ENCODE measurements at regions not wholly inside any gene's neighbourhood (a gene's known extent, or its start where the extent isn't known, plus 50 kb on each side); places are given as distances from the start of the nearest gene placed in this dataset.

GRCh38 chr2:147711031-147711430, 133.8 kb upstream of the ACVR2A start:
- Histone ChIP-seq H3K36me3 (ENCODE audit: low read depth, missing control alignments) (no peaks in the 10 kb centered on the region), H3K9me3 (no peaks in the 10 kb centered on the region), H3K4me1 (no peaks in the 10 kb centered on the region), H3K27ac (no peak overlapping the region), H3K4me3 (no peak overlapping the region), H3K27me3 (no peaks in the 10 kb centered on the region)
- no peak for DNase-seq
- intact Hi-C loops (cut with DNase I; ENCODE audit: low total_unique reads): no loop called here
- TF ChIP-seq, protein P1, sequence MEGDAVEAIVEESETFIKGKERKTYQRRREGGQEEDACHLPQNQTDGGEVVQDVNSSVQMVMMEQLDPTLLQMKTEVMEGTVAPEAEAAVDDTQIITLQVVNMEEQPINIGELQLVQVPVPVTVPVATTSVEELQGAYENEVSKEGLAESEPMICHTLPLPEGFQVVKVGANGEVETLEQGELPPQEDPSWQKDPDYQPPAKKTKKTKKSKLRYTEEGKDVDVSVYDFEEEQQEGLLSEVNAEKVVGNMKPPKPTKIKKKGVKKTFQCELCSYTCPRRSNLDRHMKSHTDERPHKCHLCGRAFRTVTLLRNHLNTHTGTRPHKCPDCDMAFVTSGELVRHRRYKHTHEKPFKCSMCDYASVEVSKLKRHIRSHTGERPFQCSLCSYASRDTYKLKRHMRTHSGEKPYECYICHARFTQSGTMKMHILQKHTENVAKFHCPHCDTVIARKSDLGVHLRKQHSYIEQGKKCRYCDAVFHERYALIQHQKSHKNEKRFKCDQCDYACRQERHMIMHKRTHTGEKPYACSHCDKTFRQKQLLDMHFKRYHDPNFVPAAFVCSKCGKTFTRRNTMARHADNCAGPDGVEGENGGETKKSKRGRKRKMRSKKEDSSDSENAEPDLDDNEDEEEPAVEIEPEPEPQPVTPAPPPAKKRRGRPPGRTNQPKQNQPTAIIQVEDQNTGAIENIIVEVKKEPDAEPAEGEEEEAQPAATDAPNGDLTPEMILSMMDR (IDR thresholded peaks at IDR 0.05): no peak
- no peak for TF ChIP-seq POLR2A (IDR thresholded peaks at IDR 0.05)
- WGBS, 2 donors: 95 to 96% methylated on average over 4 of the region's 4 CpGs

DNA sequence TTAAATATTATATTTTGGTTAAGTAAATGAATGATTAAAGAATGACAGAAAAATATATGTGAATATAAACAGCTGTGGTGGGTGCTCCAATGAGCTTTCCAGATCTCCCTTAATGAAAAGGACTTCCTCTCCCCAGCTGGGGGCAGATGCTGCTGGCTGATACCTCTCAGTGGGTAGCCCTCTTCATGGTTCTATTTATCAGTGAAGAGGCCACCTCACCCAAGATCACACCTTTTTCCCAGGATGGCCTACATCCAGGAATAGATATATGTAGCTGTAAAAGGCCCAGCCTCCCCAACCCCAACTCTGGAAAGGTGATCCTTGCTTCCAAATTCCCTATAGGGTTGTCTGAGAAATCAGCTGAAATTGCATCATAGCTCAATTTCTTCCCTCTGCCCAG, 135.2 kb upstream of the ACVR2A start:
- H3K36me3 ChIP-seq (ENCODE audit: low read depth, missing control alignments): no peaks in the 10 kb centered on the region
- TF ChIP-seq POLR2A (IDR thresholded peaks at IDR 0.05): no peak
- TF ChIP-seq, protein P1 (IDR thresholded peaks at IDR 0.05): no peak
- H3K27me3 ChIP-seq: no peaks in the 10 kb centered on the region
- H3K27ac ChIP-seq: no peak overlapping the region
- H3K4me3 ChIP-seq: no peak overlapping the region
- intact Hi-C loops (cut with DNase I; ENCODE audit: low total_unique reads): no loop called here
- H3K9me3 ChIP-seq: no peaks in the 10 kb centered on the region
- no peak for DNase-seq
- H3K4me1 ChIP-seq: no peaks in the 10 kb centered on the region

- 73 to 77% methylated on average over 3 of the region's 3 CpGs for WGBS, 2 donors
Measured at GRCh38 chr2:147703171-147703570, 141.7 kb upstream of the ACVR2A start.

DNA sequence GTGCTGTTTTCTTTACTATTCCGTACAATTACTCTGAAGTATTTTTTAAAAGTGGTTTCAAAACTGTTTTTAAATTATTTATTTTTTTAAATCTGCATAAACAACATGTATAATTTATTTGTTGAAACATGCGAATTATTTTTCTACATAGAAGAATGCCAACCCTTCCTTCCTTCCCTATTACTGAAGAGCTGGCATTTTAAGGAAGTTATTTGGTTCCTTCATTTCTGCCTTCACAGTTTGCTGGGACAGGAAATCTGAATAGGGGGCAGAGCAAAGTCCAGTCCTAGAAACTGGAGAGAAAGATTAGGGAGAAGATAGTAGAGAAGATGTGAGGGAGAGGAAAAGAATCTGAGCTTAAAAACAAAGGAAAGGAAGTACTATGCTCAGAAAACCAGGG, 146.7 kb upstream of the ACVR2A start:
- H3K4me1 ChIP-seq: no peaks in the 10 kb centered on the region
- no peak overlapping the region for H3K27ac ChIP-seq
- DNase-seq: no peak
- no peaks in the 10 kb centered on the region for H3K36me3 ChIP-seq (ENCODE audit: low read depth, missing control alignments)
- 93% methylated on average over 2 of the region's 2 CpGs for WGBS, 2 donors
- intact Hi-C loops (cut with DNase I; ENCODE audit: low total_unique reads): no loop called here
- no peak overlapping the region for H3K4me3 ChIP-seq
- TF ChIP-seq, protein P1 (IDR thresholded peaks at IDR 0.05): no peak
- TF ChIP-seq POLR2A (IDR thresholded peaks at IDR 0.05): no peak
- H3K9me3 ChIP-seq: no peaks in the 10 kb centered on the region
- H3K27me3 ChIP-seq: no peaks in the 10 kb centered on the region

More at GRCh38 chr2:147703171-147703570, 141.7 kb upstream of the ACVR2A start:
- no peak for DNase-seq
- no peaks in the 10 kb centered on the region for H3K4me1 ChIP-seq
- H3K27ac ChIP-seq: no peak overlapping the region
- TF ChIP-seq, protein P1 (IDR thresholded peaks at IDR 0.05): no peak
- TF ChIP-seq POLR2A (IDR thresholded peaks at IDR 0.05): no peak
- H3K4me3 ChIP-seq: no peak overlapping the region
- intact Hi-C loops (cut with DNase I; ENCODE audit: low total_unique reads): no loop called here
- no peaks in the 10 kb centered on the region for H3K9me3 ChIP-seq
- H3K36me3 ChIP-seq (ENCODE audit: low read depth, missing control alignments): no peaks in the 10 kb centered on the region
- no peaks in the 10 kb centered on the region for H3K27me3 ChIP-seq

- Histone ChIP-seq H3K4me3 (no peak overlapping the region), H3K36me3 (ENCODE audit: low read depth, missing control alignments) (no peaks in the 10 kb centered on the region), H3K4me1 (no peaks in the 10 kb centered on the region), H3K9me3 (no peaks in the 10 kb centered on the region), H3K27ac (no peak overlapping the region), H3K27me3 (no peaks in the 10 kb centered on the region)
- no peak for TF ChIP-seq POLR2A (IDR thresholded peaks at IDR 0.05)
- TF ChIP-seq, protein P1 (IDR thresholded peaks at IDR 0.05): no peak
- intact Hi-C loops (cut with DNase I; ENCODE audit: low total_unique reads): no loop called here
- 90 to 91% methylated on average over 2 of the region's 2 CpGs for WGBS, 2 donors
- no peak for DNase-seq
Measured at GRCh38 chr2:147696426-147696825, 148.4 kb upstream of the ACVR2A start.

Data from testis (tissue), 2 donors.